ENCODE measurements at regions not wholly inside any gene's neighbourhood (a gene's known extent, or its start where the extent isn't known, plus 50 kb on each side); places are given as distances from the start of the nearest gene placed in this dataset.

GRCh38 chr5:58365791-58366190 lies 94.1 kb downstream of the PLK2 start:
- DNase-seq (ENCODE audit: low read depth) (no peak), FAIRE-seq (no peak)
- Mint-ChIP-seq H3K4me1 (ENCODE audit: low read depth, unreplicated experiment) (no peaks in the 10 kb centered on the region), H3K9me3 (ENCODE audit: unreplicated experiment) (no peaks in the 10 kb centered on the region), H3K4me3 (ENCODE audit: unreplicated experiment) (no peak overlapping the region), H3K27me3 (ENCODE audit: low read depth, unreplicated experiment) (no peaks in the 10 kb centered on the region), H3K27ac (ENCODE audit: unreplicated experiment) (no peak overlapping the region), H3K36me3 (ENCODE audit: low read depth, unreplicated experiment) (no peaks in the 10 kb centered on the region)
- H3K27me3 ChIP-seq (ENCODE audit: insufficient read depth, low read length), result no peaks in the 10 kb centered on the region
- no peaks in the 10 kb centered on the region for H3K79me2 ChIP-seq (ENCODE audit: insufficient read depth, low read length)
- H3K9me3 ChIP-seq (ENCODE audit: insufficient read depth, low read depth, low read length), result no peaks in the 10 kb centered on the region
- H3K36me3 ChIP-seq (ENCODE audit: insufficient read depth, low read length), result no peaks in the 10 kb centered on the region
- no peaks in the 10 kb centered on the region for H3K4me1 ChIP-seq (ENCODE audit: insufficient read depth, low read length)
- H3K9ac ChIP-seq (ENCODE audit: low read length), result no peak overlapping the region
- H3K4me3 ChIP-seq (ENCODE audit: insufficient read depth, low read depth, low read length), result no peak overlapping the region
- no peak overlapping the region for H3K27ac ChIP-seq (ENCODE audit: low read depth, low read length)
- H4K20me1 ChIP-seq (ENCODE audit: insufficient read depth, low read length), result no peaks in the 10 kb centered on the region
- H2AFZ ChIP-seq (ENCODE audit: low read depth, low read length), result no peak overlapping the region
- TF ChIP-seq EZH2 (IDR thresholded peaks at IDR 0.05; ENCODE audit: insufficient read depth, low read length) (no peak), CTCF (IDR thresholded peaks at IDR 0.05; ENCODE audit: insufficient read depth, low read depth, low read length) (no peak)
- no peak overlapping the region for H3K4me2 ChIP-seq (ENCODE audit: low read length)

GRCh38 chr5:58363461-58364249 lies 96.2 kb downstream of the PLK2 start:
- H3K27ac ChIP-seq (ENCODE audit: low read depth, low read length), result no peak overlapping the region
- H3K4me1 ChIP-seq (ENCODE audit: insufficient read depth, low read length), result no peaks in the 10 kb centered on the region
- no peak overlapping the region for H3K27ac Mint-ChIP-seq (ENCODE audit: unreplicated experiment)
- H3K27me3 ChIP-seq (ENCODE audit: insufficient read depth, low read length), result no peaks in the 10 kb centered on the region
- no peak for TF ChIP-seq CTCF (IDR thresholded peaks at IDR 0.05; ENCODE audit: insufficient read depth, low read depth, low read length)
- TF ChIP-seq EZH2 (IDR thresholded peaks at IDR 0.05; ENCODE audit: insufficient read depth, low read length), result no peak
- H3K4me3 Mint-ChIP-seq (ENCODE audit: unreplicated experiment), result no peak overlapping the region
- no peaks in the 10 kb centered on the region for H3K9me3 ChIP-seq (ENCODE audit: insufficient read depth, low read depth, low read length)
- no peak overlapping the region for H3K4me2 ChIP-seq (ENCODE audit: low read length)
- no peak overlapping the region for H3K9ac ChIP-seq (ENCODE audit: low read length)
- no peaks in the 10 kb centered on the region for H4K20me1 ChIP-seq (ENCODE audit: insufficient read depth, low read length)
- H3K27me3 Mint-ChIP-seq (ENCODE audit: low read depth, unreplicated experiment), result no peaks in the 10 kb centered on the region
- no peak overlapping the region for H3K4me3 ChIP-seq (ENCODE audit: insufficient read depth, low read depth, low read length)
- FAIRE-seq (no peak), DNase-seq (ENCODE audit: low read depth) (no peak)
- no peak overlapping the region for H2AFZ ChIP-seq (ENCODE audit: low read depth, low read length)
- no peaks in the 10 kb centered on the region for H3K36me3 Mint-ChIP-seq (ENCODE audit: low read depth, unreplicated experiment)
- no peaks in the 10 kb centered on the region for H3K9me3 Mint-ChIP-seq (ENCODE audit: unreplicated experiment)
- no peaks in the 10 kb centered on the region for H3K4me1 Mint-ChIP-seq (ENCODE audit: low read depth, unreplicated experiment)
- H3K79me2 ChIP-seq (ENCODE audit: insufficient read depth, low read length), result no peaks in the 10 kb centered on the region
- no peaks in the 10 kb centered on the region for H3K36me3 ChIP-seq (ENCODE audit: insufficient read depth, low read length)

- no peak overlapping the region for H2AFZ ChIP-seq (ENCODE audit: low read depth, low read length)
- no peak for DNase-seq (ENCODE audit: low read depth)
- no peak overlapping the region for H3K4me2 ChIP-seq (ENCODE audit: low read length)
- H4K20me1 ChIP-seq (ENCODE audit: insufficient read depth, low read length), result no peaks in the 10 kb centered on the region
- Mint-ChIP-seq H3K4me3 (ENCODE audit: unreplicated experiment) (no peak overlapping the region), H3K9me3 (ENCODE audit: unreplicated experiment) (no peaks in the 10 kb centered on the region), H3K27ac (ENCODE audit: unreplicated experiment) (no peak overlapping the region), H3K27me3 (ENCODE audit: low read depth, unreplicated experiment) (no peaks in the 10 kb centered on the region), H3K4me1 (ENCODE audit: low read depth, unreplicated experiment) (no peaks in the 10 kb centered on the region), H3K36me3 (ENCODE audit: low read depth, unreplicated experiment) (no peaks in the 10 kb centered on the region)
- H3K79me2 ChIP-seq (ENCODE audit: insufficient read depth, low read length), result no peaks in the 10 kb centered on the region
- no peak overlapping the region for H3K27ac ChIP-seq (ENCODE audit: low read depth, low read length)
- H3K4me1 ChIP-seq (ENCODE audit: insufficient read depth, low read length), result no peaks in the 10 kb centered on the region
- no peaks in the 10 kb centered on the region for H3K9me3 ChIP-seq (ENCODE audit: insufficient read depth, low read depth, low read length)
- no peak overlapping the region for H3K9ac ChIP-seq (ENCODE audit: low read length)
- no peak overlapping the region for H3K4me3 ChIP-seq (ENCODE audit: insufficient read depth, low read depth, low read length)
- no peaks in the 10 kb centered on the region for H3K27me3 ChIP-seq (ENCODE audit: insufficient read depth, low read length)
- H3K36me3 ChIP-seq (ENCODE audit: insufficient read depth, low read length), result no peaks in the 10 kb centered on the region
- TF ChIP-seq EZH2 (IDR thresholded peaks at IDR 0.05; ENCODE audit: insufficient read depth, low read length) (no peak), CTCF (IDR thresholded peaks at IDR 0.05; ENCODE audit: insufficient read depth, low read depth, low read length) (no peak)
- no peak for FAIRE-seq
These were observed 97.8 kb downstream of the PLK2 start for GRCh38 chr5:58362135-58362534.
